Bronchial epithelial cell (primary cell): ENCODE measurements at regions not wholly inside any gene's neighbourhood (a gene's known extent, or its start where the extent isn't known, plus 50 kb on each side); places are given as distances from the start of the nearest gene placed in this dataset.

Source experiments
- DNase-seq: peaks from one replicate; pipeline ENCODE4 v3.0.0-alpha.2; 2010; ENCODE audit warnings: low read depth
- FAIRE-seq: peaks from 2 replicates; lab custom pipeline; 2011; peaks lifted over from hg19 to GRCh38; lab: Jason Lieb, UNC
- H3K27me3 ChIP-seq: 2 replicates; pipeline ENCODE4 v1.5.1; 2011; ENCODE audit warnings: low read length; ENCODE audit not compliant: control insufficient read depth, insufficient read depth
- H3K36me3 ChIP-seq: 2 replicates; pipeline ENCODE4 v1.5.1; 2011; ENCODE audit warnings: low read length; ENCODE audit not compliant: control insufficient read depth, insufficient read depth
- H3K4me3 ChIP-seq: 2 replicates; pipeline ENCODE4 v1.5.1; 2011; ENCODE audit warnings: mild to moderate bottlenecking, low read depth, low read length, control low read depth
- CTCF ChIP-seq: IDR thresholded peaks from 2 replicates; pipeline ENCODE4 v1.5.1; 2011; ENCODE audit warnings: mild to moderate bottlenecking, moderate library complexity, low read length, control low read depth, inconsistent platforms; ENCODE audit not compliant: insufficient read depth, severe bottlenecking

GRCh38 chr2:220460257-220460985, 833.0 kb downstream of the SLC4A3 start:
- H3K4me3 ChIP-seq = no peak overlapping the region
- DNase-seq (peak; percentile 31), FAIRE-seq (no peak)
- peak; percentile 17 for TF ChIP-seq CTCF
- H3K27me3 ChIP-seq = no peaks in the 10 kb centered on the region
- H3K36me3 ChIP-seq = no peaks in the 10 kb centered on the region

- DNase-seq (no peak), FAIRE-seq (no peak)
- H3K4me3 ChIP-seq = no peak overlapping the region
- no peaks in the 10 kb centered on the region for H3K36me3 ChIP-seq
- H3K27me3 ChIP-seq = no peaks in the 10 kb centered on the region
- TF ChIP-seq CTCF = no peak
Measured at GRCh38 chr2:220463876-220464275, 836.4 kb downstream of the SLC4A3 start.

- TF ChIP-seq CTCF = no peak
- H3K36me3 ChIP-seq = no peaks in the 10 kb centered on the region
- H3K4me3 ChIP-seq = no peak overlapping the region
- H3K27me3 ChIP-seq = no peaks in the 10 kb centered on the region
- FAIRE-seq (no peak), DNase-seq (no peak)
Measured at GRCh38 chr2:220465700-220466099, 838.3 kb downstream of the SLC4A3 start.

- Histone ChIP-seq H3K36me3 (no peaks in the 10 kb centered on the region), H3K27me3 (no peaks in the 10 kb centered on the region), H3K4me3 (no peak overlapping the region)
- no peak for FAIRE-seq
- no peak for DNase-seq
- no peak for TF ChIP-seq CTCF
Measured at GRCh38 chr2:220466251-220466691, 838.8 kb downstream of the SLC4A3 start.

- no peak for TF ChIP-seq CTCF
- peak; percentile 43 for DNase-seq
- Histone ChIP-seq H3K36me3 (no peaks in the 10 kb centered on the region), H3K27me3 (no peaks in the 10 kb centered on the region), H3K4me3 (no peak overlapping the region)
- no peak for FAIRE-seq
Measured at GRCh38 chr2:220469201-220469600, 841.8 kb downstream of the SLC4A3 start.

GRCh38 chr2:220473611-220474010, 846.2 kb downstream of the SLC4A3 start:
- DNase-seq = no peak
- no peak for FAIRE-seq
- H3K27me3 ChIP-seq = no peaks in the 10 kb centered on the region
- H3K36me3 ChIP-seq = no peaks in the 10 kb centered on the region
- TF ChIP-seq CTCF = no peak
- H3K4me3 ChIP-seq = no peak overlapping the region
